GM18520 (cell line): ENCODE measurements at regions not wholly inside any gene's neighbourhood (a gene's known extent, or its start where the extent isn't known, plus 50 kb on each side); places are given as distances from the start of the nearest gene placed in this dataset.
"Not testable (repeated sequence)": the region's sequence is repeated elsewhere in the genome, so short reads cannot be mapped to it uniquely, and the experiment has no call there.

ENCODE experiments used
- ATAC-seq: cut with Tn5 transposase; IDR thresholded peaks from one replicate; pipeline ENCODE4 v1.9.1; 2021; ENCODE audit not compliant: unreplicated experiment

- no peak for ATAC-seq
Observed at GRCh38 chr10:108574233-108574632, 1349.1 kb downstream of the XPNPEP1 start.

- no peak for ATAC-seq
Observed at GRCh38 chr10:108568824-108569223, 1354.5 kb downstream of the XPNPEP1 start.

GRCh38 chr10:108567899-108568752 is 1355.2 kb downstream of the XPNPEP1 start:
- ATAC-seq = peak; percentile 44

DNA sequence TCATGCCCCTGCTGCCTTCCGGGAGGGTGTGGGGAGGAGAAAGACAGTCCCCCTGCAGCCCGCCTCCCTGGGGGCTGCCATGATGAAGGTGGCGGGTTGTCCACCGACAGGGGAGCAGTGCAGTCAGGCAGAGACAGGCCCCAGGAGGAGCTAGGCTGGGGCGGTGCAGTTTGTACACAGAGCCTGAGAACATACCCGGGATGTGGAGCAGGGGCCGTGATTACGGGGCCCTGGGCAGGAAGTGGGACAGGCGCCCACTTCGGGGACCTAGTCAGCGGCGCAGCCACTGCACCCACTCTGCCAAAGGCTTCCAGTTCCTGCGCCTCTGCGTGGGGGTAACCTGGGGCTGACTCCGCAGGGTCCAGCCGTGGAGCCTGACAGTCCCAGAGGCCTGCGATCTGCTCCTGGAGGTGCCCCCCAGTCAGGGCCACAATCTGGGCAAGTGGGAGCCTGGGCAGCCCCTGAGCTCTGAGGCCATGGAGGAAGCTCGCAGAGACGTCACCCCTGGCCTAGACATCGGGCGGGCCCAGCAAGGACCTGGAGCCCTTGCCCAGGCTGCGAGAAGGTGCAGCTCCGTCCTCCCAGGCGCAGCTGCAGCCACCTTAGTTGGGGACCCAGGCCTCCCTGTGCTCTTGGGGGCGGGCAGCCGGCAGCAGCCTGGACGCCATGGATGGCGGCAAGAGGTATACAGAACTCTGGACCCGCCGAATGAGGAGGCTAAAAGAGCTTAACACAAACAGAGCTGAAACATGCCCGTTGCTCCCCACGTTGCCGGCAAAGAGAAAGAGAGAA is 1356.8 kb downstream of the XPNPEP1 start:
- ATAC-seq = no peak

- ATAC-seq = no peak
Observed at GRCh38 chr10:108562105-108562504, 1361.2 kb downstream of the XPNPEP1 start.

GRCh38 chr10:108561649-108562048 is 1361.7 kb downstream of the XPNPEP1 start:
- ATAC-seq = no peak

DNA sequence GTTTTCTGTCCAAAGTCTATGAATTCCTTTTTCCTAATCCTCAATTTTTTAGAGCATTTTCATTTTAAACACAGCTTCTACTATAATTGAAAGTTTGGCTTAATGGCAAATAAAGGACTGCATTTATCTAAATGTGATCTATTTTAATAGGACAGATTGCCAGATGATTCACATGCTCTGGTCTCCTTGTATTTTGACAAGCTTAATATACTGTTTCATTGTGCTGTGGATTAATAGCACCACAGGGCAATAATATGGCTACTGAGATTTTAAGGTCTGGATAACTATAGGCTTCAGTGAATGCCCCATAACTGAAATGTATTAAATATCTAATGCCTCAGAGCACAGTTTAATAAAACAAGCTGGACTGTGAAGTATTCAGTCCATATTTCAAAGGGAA is 1362.8 kb downstream of the XPNPEP1 start:
- no peak for ATAC-seq

DNA sequence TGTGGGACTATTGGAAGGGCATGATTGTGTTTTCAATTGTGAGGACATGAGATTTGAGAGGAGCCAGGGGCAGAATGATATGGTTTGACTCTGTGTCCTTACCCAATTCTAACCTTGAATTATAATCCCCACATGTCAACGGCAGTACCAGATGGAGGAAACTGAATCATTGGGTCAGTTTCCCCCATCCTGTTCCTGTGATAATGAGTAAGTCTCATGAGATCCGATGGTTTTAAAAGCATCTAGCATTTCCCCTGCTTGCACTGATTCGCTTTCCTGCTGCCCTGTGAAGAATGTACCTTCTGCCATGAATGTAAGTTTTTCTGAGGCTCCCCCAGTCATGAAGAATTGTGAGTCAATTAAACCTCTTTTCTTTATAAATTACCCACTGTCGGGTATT is 1367.1 kb downstream of the XPNPEP1 start:
- no peak for ATAC-seq

GRCh38 chr10:108545921-108546320 is 1377.4 kb downstream of the XPNPEP1 start:
- ATAC-seq = peak; percentile 40

- peak; percentile 74 for ATAC-seq
Observed at GRCh38 chr10:108544500-108545120, 1378.7 kb downstream of the XPNPEP1 start.

- ATAC-seq = not testable (repeated sequence)
Observed at GRCh38 chr10:108533551-108533950, 1369.0 kb upstream of the SORCS1 start.

GRCh38 chr10:108523016-108523800 is 1358.7 kb upstream of the SORCS1 start:
- no peak for ATAC-seq

GRCh38 chr10:108521827-108522492 is 1357.5 kb upstream of the SORCS1 start:
- no peak for ATAC-seq

DNA sequence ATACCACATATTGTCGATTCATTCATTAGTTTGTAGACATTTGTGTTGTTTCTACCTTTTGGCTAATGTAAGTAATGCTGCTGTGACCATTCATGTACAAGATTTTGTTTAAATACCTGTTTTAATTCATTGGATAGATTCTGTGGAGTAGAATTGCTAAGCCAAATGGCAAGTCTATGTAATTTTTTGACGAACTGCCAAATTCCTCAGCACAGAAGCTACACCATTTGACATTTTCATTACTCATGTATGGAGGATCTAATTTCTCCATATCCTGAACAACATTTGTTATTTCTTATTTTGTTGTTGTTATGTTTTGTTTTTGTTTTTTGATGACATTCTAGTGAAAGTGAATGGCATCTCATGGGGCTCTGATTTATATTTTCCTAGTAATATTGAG is 1351.3 kb upstream of the SORCS1 start:
- no peak for ATAC-seq

- no peak for ATAC-seq
Observed at GRCh38 chr10:108500396-108500795, 1335.9 kb upstream of the SORCS1 start.

GRCh38 chr10:108496106-108496505 is 1331.6 kb upstream of the SORCS1 start:
- no peak for ATAC-seq

GRCh38 chr10:108490944-108491343 is 1326.4 kb upstream of the SORCS1 start:
- no peak for ATAC-seq

DNA sequence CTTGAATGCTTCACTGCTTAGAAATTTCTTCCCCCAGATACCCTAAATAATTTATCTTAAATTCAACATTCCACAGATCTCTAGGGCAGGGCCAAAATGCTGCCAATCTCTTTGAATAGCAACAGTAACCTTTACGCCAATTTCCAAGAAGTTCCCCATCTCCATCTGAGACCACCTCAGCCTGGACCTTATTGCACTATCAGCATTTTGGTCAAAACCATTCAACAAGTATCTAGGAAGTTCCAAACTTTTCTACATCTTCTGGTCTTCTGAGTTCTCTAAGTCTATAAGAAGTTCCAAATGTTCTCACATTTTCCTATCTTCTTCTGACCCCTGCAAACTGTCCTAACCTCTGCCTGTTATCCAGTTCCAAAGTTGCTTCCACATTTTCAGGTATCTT is 1306.9 kb upstream of the SORCS1 start:
- ATAC-seq = no peak

GRCh38 chr10:108469940-108470339 is 1305.4 kb upstream of the SORCS1 start:
- no peak for ATAC-seq

DNA sequence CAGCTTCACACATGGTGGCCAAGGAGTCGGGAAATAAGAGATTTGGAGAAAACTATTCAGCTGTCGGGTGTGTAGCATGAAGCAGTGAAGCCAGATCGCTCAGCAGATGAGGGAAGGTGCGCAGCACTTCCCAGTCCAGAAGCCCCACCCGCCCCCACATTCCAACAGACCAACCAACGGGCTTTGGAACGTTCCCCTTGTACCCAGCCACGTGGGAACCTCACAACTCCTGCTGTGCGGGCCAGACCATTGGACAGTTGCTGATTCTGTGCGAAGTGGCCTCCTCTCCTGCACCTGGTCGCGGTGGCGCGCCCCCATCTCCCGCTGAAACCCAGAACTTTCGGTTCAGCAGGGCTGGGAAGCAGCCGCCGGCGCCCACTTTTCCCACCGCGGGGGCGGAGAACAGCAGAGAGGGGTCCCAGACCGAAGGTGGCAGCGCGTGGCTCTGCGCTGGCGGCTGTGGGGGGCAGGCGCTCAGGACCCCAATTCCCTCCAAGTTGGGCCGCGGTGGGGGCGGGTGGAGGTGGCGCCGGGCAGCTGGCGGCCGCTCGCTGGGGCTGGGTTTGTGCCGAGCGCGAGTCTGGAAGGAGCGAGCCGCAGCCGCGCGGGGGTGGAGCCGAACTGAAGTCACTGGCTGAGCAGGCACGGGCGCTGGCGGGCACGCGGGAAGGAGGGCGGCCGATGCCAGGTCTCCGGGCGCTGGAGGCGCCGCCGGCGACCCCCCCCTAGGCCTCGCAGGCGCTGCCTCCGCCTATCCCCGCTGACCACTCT is 1301.5 kb upstream of the SORCS1 start:
- no peak for ATAC-seq
